GM18505 (cell line): ENCODE measurements at regions not wholly inside any gene's neighbourhood (a gene's known extent, or its start where the extent isn't known, plus 50 kb on each side); places are given as distances from the start of the nearest gene placed in this dataset.
"Not testable (repeated sequence)": the region's sequence is repeated elsewhere in the genome, so short reads cannot be mapped to it uniquely, and the experiment has no call there.

Experiments
- ATAC-seq: cut with Tn5 transposase; IDR thresholded peaks from one replicate; pipeline ENCODE4 v1.9.1; 2021; ENCODE audit not compliant: unreplicated experiment
- POLR2A ChIP-seq: IDR thresholded peaks from 4 replicates; pipeline ENCODE4 v1.6.1; 2011; ENCODE audit warnings: borderline replicate concordance; ENCODE audit not compliant: insufficient read depth, insufficient read length; ENCODE audit errors: extremely low read depth

DNA sequence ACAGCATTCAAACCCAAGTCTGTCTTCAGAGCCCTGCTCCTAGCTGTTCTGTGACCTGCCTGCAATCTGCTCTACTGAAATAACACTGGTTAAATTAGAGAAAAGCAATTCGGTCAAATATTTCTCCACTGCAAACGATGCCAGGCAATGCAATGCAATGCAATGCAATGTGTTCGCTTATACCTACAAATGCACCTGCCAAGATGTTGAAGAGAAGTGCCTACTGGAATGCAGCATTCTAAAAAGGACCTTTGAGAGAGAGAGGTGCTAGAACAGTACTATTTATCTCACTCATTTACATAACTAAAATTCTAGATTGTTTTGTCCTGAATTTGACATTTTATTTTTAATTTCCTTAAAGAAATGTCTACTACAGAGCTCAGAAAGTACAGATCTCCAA lies 157.3 kb upstream of the CDK1 start:
- no peak for TF ChIP-seq POLR2A
- ATAC-seq: no peak

DNA sequence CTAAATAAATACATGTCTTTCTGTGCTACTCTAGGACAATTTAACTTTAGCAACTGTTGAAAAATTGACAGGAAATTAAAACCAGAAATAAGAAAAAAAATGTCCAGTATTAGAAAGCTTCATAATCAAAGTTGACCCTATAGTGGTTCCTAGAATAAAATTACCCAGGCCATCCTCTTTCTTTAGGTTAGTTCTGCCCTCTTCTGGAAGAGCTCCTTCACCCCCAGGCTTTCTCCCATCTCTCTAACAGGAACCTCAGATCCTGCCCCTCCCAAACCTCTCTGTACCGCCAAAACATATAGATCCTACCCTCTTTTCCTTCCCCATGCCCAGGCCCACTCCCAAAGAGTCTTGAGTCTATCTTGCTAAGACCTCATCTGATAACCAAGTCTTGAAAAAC lies 159.4 kb upstream of the CDK1 start:
- ATAC-seq: no peak
- TF ChIP-seq POLR2A: no peak

DNA sequence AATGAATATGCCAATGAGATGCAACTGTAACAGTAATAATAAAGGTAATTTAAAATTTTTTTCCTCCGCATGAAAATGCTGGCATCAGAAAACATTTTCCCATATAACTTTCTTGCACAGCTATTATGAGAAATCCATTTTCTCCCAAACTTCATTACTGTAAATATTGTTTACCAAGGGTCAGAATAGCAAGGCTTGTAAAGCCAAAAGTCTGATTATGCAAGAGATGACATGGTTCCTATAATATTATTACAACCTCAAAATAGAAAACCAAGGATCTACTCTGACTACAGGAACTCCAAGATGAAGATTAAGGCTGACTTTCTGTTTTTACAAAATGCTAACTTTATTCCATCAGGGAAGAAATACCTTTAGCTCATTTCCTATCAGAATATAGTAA lies 162.7 kb upstream of the CDK1 start:
- ATAC-seq: no peak

DNA sequence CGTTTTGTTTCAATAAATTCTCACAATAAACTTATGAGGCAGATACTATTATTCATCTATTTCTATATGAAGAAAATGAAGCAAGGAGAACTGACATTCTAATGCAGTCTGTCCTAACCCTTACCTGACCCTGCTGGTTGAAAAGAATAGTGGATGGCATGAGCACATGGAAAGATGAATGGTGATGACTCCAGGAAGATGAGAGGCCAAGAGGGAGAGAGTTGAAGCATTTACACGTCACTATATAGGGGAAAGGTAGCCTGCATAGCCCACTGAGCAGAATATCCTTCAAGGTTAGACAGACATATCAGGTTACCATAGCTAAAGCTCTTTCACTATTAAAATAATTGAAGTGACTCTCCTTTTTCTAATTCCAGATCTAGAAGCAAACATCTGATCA lies 163.9 kb upstream of the CDK1 start:
- ATAC-seq: no peak
- no peak for TF ChIP-seq POLR2A

More for the DNA sequence above, 162.7 kb upstream of the CDK1 start:
- TF ChIP-seq POLR2A: no peak

DNA sequence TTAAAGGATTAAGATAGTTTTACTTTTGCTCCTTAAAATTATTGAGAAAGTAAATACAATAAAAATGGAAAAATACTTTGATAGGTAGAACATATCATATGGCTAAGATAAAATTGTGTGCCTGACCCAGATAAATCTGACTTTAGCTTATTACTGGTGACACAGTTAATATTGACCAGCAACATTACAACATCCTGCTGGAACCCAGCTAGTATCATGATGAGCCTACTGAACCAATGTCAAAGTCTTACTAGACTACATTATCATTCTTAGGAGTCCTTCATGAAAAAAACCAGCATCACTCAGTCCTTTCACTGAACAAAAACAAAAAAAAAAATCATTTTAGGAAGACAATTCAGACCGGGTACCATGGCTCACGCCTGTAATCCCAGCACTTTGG lies 164.8 kb upstream of the CDK1 start:
- no peak for TF ChIP-seq POLR2A

DNA sequence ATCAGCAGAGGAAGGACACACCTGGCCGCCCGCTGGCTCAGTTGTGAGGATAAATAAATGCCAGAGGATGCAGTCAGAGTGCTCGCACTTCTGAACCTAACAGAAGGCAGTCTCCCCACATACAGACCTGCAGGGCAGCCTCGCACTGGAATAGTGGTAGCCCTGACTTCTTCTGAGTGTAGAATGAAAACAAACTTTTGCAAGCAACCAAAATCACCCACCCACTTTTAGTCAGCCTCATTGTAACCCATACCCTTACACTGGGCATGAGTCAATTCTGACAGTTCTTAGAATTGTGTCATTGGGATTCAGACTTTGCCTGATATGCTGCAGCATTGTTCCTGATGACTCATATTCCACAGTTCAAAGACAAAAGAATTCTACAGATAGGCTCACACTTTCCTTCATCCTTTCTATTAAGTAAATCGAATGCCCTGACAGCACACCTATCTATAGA lies 167.0 kb upstream of the CDK1 start:
- ATAC-seq: no peak
- no peak for TF ChIP-seq POLR2A

More for the DNA sequence above, 164.8 kb upstream of the CDK1 start:
- ATAC-seq: no peak

DNA sequence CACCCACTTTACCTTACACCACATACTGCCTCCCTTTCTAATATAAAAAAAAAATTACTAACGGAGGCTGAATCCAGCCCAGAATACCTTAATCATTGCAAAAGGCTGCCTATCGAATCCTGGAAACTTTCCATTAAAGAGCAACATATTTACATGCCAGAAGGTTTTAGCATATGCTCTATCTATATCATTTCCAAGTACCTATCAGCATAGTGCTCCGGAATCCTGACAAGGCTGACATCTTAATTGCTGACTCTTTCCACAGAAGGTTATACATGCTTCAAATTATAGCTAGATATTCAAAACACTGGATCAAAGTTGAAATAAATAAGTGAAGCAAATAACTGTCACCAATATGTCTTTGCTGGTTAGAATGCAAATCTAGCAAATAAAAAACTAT lies 170.9 kb upstream of the CDK1 start:
- no peak for ATAC-seq
- TF ChIP-seq POLR2A: no peak

DNA sequence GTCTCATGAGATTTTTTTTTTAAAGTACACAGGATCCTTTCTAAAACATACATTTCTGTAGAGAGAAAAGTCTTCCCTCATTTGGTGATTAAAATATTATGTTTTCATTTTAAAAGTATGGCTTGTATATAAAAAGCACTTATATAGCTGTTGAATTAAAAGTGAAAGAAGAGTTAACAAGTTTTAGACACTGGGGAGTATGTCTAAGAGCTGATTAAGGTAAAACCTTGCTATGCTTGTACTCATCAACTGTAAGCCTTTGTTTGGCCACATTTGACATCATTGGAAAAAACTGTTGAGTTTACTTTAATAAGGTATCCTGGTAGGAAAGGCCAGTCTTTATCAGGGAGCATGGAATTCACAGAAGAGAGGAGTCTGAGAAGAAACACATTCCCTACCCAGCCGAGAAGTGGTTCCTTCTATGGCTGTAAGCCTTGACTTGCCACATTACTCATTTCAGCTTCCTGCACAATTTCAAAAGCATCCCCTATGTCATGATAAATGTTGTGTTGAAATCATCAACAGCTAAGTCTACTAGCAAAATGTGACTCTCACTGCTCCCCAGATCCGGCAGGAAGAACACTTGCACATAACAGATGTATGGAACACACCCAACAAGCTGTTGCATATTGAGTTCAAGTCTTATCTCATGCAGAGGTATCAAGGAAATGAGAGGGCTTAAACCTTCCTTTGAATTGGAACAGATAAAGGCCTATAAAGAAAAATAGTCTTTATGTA lies 171.8 kb upstream of the CDK1 start:
- no peak for ATAC-seq
- TF ChIP-seq POLR2A: no peak

DNA sequence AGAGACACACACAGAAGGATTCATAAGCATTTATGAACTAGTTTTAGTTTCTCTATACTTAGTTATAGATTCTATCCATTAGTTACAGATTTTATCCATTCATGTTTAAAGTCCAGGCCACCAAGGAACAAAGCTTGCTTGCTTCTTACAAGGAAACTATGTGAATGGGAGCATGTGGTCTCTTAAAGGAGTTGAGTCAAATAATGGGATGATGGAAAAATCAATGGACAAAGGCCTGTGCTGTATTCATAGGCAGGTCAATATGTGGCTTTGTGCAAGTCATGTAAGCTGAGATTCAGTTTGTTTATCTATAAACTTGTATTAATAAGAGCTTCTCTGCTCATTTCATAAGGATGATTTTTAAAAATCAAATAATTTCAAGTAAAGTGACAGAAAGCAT lies 172.8 kb upstream of the CDK1 start:
- no peak for TF ChIP-seq POLR2A
- no peak for ATAC-seq

DNA sequence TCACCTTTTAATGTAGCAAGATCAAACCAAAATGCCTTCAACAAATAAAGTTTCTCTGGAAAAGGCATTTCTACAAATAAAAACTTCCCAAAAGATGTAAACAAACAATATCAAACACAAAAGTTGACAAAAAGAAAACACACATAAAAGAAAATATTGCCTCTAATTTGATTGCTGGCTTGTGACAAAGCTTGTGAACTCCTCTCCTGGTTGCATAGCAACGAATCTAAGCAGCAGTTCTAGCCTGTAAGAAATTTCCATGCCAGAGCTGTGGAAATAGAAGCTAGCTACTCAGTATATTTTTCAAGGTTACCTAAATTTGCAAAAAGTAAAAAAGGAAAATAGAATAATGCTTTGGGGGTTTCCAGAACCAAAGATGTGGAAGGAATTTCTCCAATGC lies 173.9 kb upstream of the CDK1 start:
- no peak for TF ChIP-seq POLR2A
- ATAC-seq: no peak

DNA sequence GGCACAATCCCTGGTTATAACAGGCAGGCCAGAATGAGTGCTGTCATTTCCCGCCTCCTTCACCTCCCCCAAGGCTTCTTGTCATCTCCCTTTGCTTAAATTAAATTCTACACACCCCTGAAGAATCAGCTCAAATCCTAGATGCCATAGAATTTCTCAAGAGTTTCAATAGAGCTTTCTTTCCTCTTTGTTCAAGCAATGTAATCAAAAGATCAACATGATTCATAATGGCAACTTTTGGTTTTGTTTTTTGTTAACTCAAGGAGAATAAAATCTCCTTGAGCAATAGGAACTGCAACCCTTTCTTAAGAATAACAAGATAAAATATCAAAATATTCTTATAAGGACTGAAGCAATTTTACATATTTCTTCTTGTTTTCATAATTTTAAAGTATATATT lies 180.8 kb upstream of the CDK1 start:
- no peak for TF ChIP-seq POLR2A
- no peak for ATAC-seq

DNA sequence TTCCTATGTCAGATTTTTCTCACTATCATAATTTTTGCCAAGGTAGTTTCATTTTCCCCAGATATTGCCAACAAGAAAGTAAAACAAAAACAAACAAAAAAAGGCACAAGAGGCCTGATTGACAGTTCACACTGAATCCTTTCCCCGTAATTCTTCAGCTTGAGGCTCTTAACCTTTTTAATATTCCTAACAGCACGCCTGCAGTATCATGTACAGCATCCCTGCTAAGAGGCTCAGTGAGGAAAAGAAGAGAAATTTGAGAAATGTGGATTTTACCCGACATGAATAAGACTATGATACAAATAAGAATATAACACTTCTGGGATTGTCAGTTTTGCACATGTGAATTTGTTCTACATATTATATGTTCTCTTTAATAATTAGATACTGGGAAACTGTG lies 182.4 kb upstream of the CDK1 start:
- TF ChIP-seq POLR2A: no peak
- no peak for ATAC-seq

DNA sequence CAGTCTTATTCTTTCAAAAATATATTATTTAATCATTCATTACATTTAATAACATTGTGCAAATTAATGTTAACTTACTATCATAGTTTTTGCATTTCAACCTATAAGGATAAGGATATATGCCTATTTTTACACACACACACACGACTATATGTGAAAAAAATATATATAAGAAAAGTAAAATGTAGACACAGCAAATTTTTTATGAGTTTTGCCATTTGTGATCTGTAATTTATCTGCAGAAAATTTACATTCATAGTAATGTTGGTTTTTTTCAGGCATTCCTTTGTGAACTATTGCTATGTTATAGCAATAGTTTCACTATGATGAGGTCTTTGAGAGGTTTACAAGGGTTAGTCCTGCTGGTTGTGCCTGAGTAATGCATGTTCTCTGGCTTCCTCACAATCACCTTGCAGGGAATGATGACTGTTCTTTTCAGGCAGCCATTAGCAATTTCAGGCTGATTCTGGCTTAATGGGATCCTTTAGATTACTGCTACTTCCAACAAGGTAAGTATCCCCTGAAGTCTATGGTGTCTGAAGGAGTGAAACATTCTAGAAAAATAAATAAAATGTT lies 183.7 kb upstream of the CDK1 start:
- no peak for TF ChIP-seq POLR2A
- no peak for ATAC-seq

DNA sequence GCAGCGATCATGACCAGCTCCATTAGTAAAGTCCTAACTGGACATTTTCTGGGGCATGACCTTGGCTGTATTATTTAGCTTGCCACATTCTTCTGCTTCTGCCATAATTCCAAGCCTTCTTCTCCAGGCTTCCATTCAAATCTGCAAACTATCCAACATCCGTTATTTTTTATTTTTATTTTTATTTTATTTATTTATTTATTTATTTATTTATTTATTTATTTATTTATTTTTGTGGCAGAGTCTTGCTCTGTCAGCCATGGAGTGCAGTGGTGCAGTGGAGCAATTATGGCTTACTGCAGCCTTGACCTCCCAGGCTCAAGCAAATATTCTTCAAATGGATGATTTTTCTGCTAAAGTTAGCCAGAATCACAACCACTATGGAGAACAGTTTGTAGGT lies 187.2 kb upstream of the CDK1 start:
- no peak for TF ChIP-seq POLR2A
- ATAC-seq: no peak

DNA sequence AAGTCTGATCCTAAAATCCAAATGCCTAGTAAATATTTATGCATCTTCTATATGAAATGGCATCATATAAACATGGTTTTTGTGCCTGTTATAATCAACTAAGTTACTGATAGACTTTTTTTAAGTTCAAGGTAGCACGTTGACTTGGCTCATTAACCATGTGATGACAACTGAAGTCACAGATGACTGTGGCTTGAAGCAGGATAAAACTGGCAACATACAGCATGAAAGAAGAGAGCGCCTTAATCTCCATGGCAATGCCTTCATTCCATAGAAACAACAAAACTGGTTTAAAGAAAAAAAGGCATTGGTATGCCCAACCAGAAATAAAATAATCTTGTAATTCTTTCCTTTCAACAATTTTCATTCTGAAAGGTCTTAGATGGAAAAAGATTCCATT lies 188.9 kb upstream of the CDK1 start:
- no peak for ATAC-seq
- no peak for TF ChIP-seq POLR2A

DNA sequence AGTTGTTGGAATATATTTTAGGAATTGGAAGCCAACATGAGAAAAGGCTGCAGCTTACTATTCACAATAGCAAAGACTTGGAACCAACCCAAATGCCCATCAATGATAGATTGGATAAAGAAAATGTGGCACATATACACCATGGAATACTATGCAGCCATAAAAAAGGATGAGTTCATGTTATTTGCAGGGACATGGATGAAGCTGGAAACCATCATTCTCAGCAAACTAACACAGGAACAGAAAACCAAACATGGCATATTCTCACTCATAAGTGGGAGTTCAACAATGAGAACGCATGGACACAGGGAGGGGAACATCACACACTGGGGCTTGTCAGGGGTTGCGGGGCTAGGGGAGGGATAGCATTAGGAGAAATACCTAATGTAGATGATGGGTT lies 192.1 kb upstream of the ANK3 start:
- ATAC-seq: not testable (repeated sequence)

DNA sequence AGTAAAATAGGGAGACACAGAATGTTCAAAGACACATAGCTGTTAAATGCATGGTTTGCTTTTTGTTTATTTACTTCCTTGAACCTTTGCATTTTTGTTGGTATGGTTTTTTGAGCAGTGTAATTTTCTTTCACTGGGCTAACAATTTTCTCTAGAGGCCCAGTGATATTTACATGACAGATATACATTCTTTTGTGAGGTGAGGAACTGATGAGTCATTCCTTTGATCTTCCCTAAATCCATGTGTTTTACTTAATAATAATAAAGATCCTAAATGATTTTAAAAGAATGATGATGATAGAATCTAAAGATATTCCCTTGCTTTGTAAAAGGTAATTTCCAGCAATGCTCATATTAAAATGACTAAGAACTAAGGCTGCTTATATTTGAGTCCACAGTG lies 188.5 kb upstream of the ANK3 start:
- no peak for ATAC-seq
- TF ChIP-seq POLR2A: no peak
